Panc1 (cell line): ENCODE measurements at regions not wholly inside any gene's neighbourhood (a gene's known extent, or its start where the extent isn't known, plus 50 kb on each side); places are given as distances from the start of the nearest gene placed in this dataset.

Experiments
- ATAC-seq: fragments of 200-7000 bp; cut with Tn5 transposase; 2 replicates; pipeline ENCODE4 v1.9.1; 2020; ENCODE audit warnings: mild to moderate bottlenecking, moderate library complexity
- BruUV-seq: library from RNA; stranded (reverse); fragments of 400-500 nt; replicated peaks from 2 replicates; lab custom pipeline; 2021; lab: Mats Ljungman, UMichigan
- CTCF ChIA-PET: fragments of 300-600 bp; sonication (Branson Sonifier 250); formaldehyde crosslinking; loops from one replicate; lab custom pipeline; 2022; ENCODE audit warnings: antibody characterized with exemption; lab: Charles Lee
- POLR2A ChIA-PET: fragments of 300-600 bp; sonication (Branson Sonifier 250); formaldehyde crosslinking; loops from one replicate; lab custom pipeline; 2022; ENCODE audit warnings: antibody characterized with exemption; lab: Charles Lee
- DNase-seq: peaks from one replicate; pipeline ENCODE4 v3.0.0-alpha.2; 2010; ENCODE audit warnings: low read depth, low spot score
- H3K27ac ChIP-seq: 2 replicates; pipeline ENCODE4 v1.5.1; 2011; ENCODE audit warnings: mild to moderate bottlenecking, low read length, inconsistent platforms
- H3K27me3 ChIP-seq: fragments of 200-500 bp; sonication (Bioruptor generic); 2 replicates; pipeline ENCODE4 v1.6.0; 2014; ENCODE audit warnings: low read length, inconsistent platforms; ENCODE audit not compliant: control insufficient read depth, insufficient read depth
- H3K36me3 ChIP-seq: fragments of 200-500 bp; sonication (Bioruptor generic); 2 replicates; pipeline ENCODE4 v1.5.1; 2014; ENCODE audit warnings: inconsistent platforms, mild to moderate bottlenecking, low read length, moderate library complexity; ENCODE audit not compliant: control insufficient read depth, insufficient read depth
- H3K4me1 ChIP-seq: 2 replicates; pipeline ENCODE4 v1.5.1; 2011; ENCODE audit warnings: inconsistent platforms, mild to moderate bottlenecking, low read length, moderate library complexity; ENCODE audit not compliant: control insufficient read depth, insufficient read depth
- H3K4me3 ChIP-seq, 2 experiments: 2 replicates each; pipeline ENCODE4 v1.5.1; 2011 to 2012; ENCODE audit warnings: low read depth in 2 of 2, low read length in 2 of 2, mild to moderate bottlenecking in 2 of 2, inconsistent platforms in 1 of 2, moderate library complexity in 1 of 2
- H3K9me3 ChIP-seq: fragments of 200-500 bp; sonication (Bioruptor generic); 2 replicates; pipeline ENCODE4 v1.5.1; 2014; ENCODE audit warnings: low read depth, mild to moderate bottlenecking, inconsistent platforms, low read length, moderate library complexity; ENCODE audit not compliant: control insufficient read depth, insufficient read depth
- POLR2AphosphoS5 ChIP-seq: IDR thresholded peaks from 2 replicates; pipeline ENCODE4 v1.6.1; 2012; ENCODE audit warnings: mild to moderate bottlenecking, low read depth, low read length, moderate library complexity
- SIN3A ChIP-seq: IDR thresholded peaks from 2 replicates; pipeline ENCODE4 v1.6.1; 2012; ENCODE audit warnings: low read depth, mild to moderate bottlenecking, low read length, moderate library complexity, borderline replicate concordance; ENCODE audit not compliant: insufficient read depth
- TCF7L2 ChIP-seq: IDR thresholded peaks from 2 replicates; pipeline ENCODE4 v1.6.1; 2011; ENCODE audit warnings: mild to moderate bottlenecking, low read depth, low read length, inconsistent platforms
- in situ Hi-C: cut with HindIII; loops from 2 replicates; pipeline ENCODE4 v1.10.0; 2016; ENCODE audit warnings: low sequenced_read_pairs, low pct_unique_long_range_greater_than_20kb
- intact Hi-C: fragments of 100-400 bp; cut with micrococcal nuclease; formaldehyde crosslinking; loops from one replicate; pipeline ENCODE4 v1.10.0; 2022; ENCODE audit not compliant: unreplicated experiment
- TF ChIP-seq, protein P1 (sequence below): fragments of 450-650 bp; IDR thresholded peaks from 2 replicates; pipeline ENCODE4 v1.5.1; 2017; ENCODE audit warnings: mild to moderate bottlenecking
- TF ChIP-seq, protein P2 (sequence below), 2 experiments: IDR thresholded peaks; 2 replicates each; pipeline ENCODE4 v1.6.1; 2011 to 2012; ENCODE audit warnings: low read depth in 2 of 2, control low read depth in 1 of 2, low read length in 1 of 2, mild to moderate bottlenecking in 1 of 2, moderate library complexity in 1 of 2; ENCODE audit not compliant: insufficient read depth in 1 of 2

GRCh38 chr16:27649021-27649420 is 99.1 kb downstream of the KATNIP start:
- intact Hi-C loops (no loop called here), in situ Hi-C loops (no loop called here)
- ChIA-PET POLR2A (no interaction called here), CTCF (no interaction called here)
- H3K4me1 ChIP-seq, result no peaks in the 10 kb centered on the region
- no peak for DNase-seq
- TF ChIP-seq, protein P1, sequence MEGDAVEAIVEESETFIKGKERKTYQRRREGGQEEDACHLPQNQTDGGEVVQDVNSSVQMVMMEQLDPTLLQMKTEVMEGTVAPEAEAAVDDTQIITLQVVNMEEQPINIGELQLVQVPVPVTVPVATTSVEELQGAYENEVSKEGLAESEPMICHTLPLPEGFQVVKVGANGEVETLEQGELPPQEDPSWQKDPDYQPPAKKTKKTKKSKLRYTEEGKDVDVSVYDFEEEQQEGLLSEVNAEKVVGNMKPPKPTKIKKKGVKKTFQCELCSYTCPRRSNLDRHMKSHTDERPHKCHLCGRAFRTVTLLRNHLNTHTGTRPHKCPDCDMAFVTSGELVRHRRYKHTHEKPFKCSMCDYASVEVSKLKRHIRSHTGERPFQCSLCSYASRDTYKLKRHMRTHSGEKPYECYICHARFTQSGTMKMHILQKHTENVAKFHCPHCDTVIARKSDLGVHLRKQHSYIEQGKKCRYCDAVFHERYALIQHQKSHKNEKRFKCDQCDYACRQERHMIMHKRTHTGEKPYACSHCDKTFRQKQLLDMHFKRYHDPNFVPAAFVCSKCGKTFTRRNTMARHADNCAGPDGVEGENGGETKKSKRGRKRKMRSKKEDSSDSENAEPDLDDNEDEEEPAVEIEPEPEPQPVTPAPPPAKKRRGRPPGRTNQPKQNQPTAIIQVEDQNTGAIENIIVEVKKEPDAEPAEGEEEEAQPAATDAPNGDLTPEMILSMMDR, result no peak
- TF ChIP-seq POLR2AphosphoS5 (no peak), SIN3A (no peak), TCF7L2 (no peak)
- TF ChIP-seq, protein P2, sequence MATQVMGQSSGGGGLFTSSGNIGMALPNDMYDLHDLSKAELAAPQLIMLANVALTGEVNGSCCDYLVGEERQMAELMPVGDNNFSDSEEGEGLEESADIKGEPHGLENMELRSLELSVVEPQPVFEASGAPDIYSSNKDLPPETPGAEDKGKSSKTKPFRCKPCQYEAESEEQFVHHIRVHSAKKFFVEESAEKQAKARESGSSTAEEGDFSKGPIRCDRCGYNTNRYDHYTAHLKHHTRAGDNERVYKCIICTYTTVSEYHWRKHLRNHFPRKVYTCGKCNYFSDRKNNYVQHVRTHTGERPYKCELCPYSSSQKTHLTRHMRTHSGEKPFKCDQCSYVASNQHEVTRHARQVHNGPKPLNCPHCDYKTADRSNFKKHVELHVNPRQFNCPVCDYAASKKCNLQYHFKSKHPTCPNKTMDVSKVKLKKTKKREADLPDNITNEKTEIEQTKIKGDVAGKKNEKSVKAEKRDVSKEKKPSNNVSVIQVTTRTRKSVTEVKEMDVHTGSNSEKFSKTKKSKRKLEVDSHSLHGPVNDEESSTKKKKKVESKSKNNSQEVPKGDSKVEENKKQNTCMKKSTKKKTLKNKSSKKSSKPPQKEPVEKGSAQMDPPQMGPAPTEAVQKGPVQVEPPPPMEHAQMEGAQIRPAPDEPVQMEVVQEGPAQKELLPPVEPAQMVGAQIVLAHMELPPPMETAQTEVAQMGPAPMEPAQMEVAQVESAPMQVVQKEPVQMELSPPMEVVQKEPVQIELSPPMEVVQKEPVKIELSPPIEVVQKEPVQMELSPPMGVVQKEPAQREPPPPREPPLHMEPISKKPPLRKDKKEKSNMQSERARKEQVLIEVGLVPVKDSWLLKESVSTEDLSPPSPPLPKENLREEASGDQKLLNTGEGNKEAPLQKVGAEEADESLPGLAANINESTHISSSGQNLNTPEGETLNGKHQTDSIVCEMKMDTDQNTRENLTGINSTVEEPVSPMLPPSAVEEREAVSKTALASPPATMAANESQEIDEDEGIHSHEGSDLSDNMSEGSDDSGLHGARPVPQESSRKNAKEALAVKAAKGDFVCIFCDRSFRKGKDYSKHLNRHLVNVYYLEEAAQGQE (IDR thresholded peaks at IDR 0.05; ENCODE audit: insufficient read depth in 1 of 2, low read depth in 2 of 2, low read length in 1 of 2), result no peak
- no peaks in the 10 kb centered on the region for H3K36me3 ChIP-seq
- no peak overlapping the region for H3K4me3 ChIP-seq
- H3K27me3 ChIP-seq, result no peaks in the 10 kb centered on the region
- H3K9me3 ChIP-seq, result no peaks in the 10 kb centered on the region
- no TSS peak for BruUV-seq
- ATAC-seq, result no peak
- H3K27ac ChIP-seq, result no peak overlapping the region

DNA sequence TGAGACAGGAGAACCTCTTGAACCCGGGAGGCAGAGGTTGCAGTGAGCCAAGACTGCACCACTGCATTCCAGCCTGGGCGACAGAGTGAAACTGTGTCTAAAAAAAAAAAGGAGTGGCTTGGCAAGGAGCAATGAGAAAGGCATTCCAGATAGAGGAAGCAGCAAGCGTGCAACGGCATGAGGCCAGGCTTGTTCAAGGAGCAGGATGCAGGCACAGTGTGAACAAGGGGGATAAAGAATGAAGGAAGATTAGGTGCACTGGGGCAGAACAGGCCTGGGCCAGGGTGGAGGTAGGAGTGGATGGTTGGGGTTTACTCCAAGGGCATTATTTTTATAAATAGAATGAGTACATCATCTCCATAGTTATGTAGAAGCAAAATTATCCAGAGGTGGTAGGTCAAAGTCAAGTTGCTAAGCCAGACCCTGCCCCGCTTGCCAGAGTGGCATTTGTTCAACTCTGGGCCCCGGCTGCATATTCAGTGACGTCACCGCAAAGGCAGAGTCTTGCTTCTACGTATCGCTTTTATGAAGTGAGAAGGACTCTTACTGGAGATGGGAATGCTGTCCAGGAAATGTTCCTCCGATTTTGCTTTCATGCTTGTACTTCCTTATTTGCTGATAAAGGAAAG is 100.2 kb downstream of the KATNIP start:
- Histone ChIP-seq H3K27ac (no peak overlapping the region), H3K4me1 (no peaks in the 10 kb centered on the region), H3K27me3 (no peaks in the 10 kb centered on the region), H3K9me3 (no peaks in the 10 kb centered on the region), H3K4me3 (no peak overlapping the region), H3K36me3 (no peaks in the 10 kb centered on the region)
- intact Hi-C loops, result no loop called here
- TF ChIP-seq POLR2AphosphoS5 (no peak), SIN3A (no peak), TCF7L2 (no peak)
- TF ChIP-seq, protein P1, result no peak
- TF ChIP-seq, protein P2 (IDR thresholded peaks at IDR 0.05; ENCODE audit: insufficient read depth in 1 of 2, low read depth in 2 of 2, low read length in 1 of 2), result no peak
- ATAC-seq (no peak), DNase-seq (no peak)
- no TSS peak for BruUV-seq
- CTCF ChIA-PET, result no interaction called here
- in situ Hi-C loops, result no loop called here
- POLR2A ChIA-PET, result interaction anchor here (0.6 kb wide), 1 partner anchor 12 kb away, joined by 12 read pairs; no protein-coding TSS in a partner anchor
